Stomach (tissue), 4 donors: ENCODE measurements at regions not wholly inside any gene's neighbourhood (a gene's known extent, or its start where the extent isn't known, plus 50 kb on each side); places are given as distances from the start of the nearest gene placed in this dataset.

Experiments
- CTCF ChIP-seq, 7 experiments: fragments of 450-650 bp in 4 of 7; fragments of 200-600 bp in 3 of 7; sonication (generic) in 3 of 7; IDR thresholded peaks; one replicate each; pipeline ENCODE4 v1.5.1; 2016 to 2019; ENCODE audit warnings: antibody characterized with exemption in 7 of 7, control low read depth in 2 of 7, mild to moderate bottlenecking in 1 of 7
- EP300 ChIP-seq: sonication (generic); formaldehyde crosslinking; IDR thresholded peaks from one replicate; pipeline ENCODE4 v1.6.1; 2017; ENCODE audit warnings: antibody characterized with exemption
- POLR2A ChIP-seq, 4 donors: fragments of 450-650 bp; IDR thresholded peaks; one replicate each; pipeline ENCODE4 v1.6.1; 2016; ENCODE audit warnings: antibody characterized with exemption in 4 of 4, control low read depth in 2 of 4, mild to moderate bottlenecking in 1 of 4, moderate library complexity in 1 of 4
- POLR2AphosphoS5 ChIP-seq, 3 donors: sonication (generic); formaldehyde crosslinking; IDR thresholded peaks; one replicate each; pipeline ENCODE4 v1.6.1; 2016; ENCODE audit warnings: antibody characterized with exemption in 3 of 3

GRCh38 chr5:1987471-1987870 is 104.7 kb upstream of the IRX4 start:
- TF ChIP-seq CTCF (IDR thresholded peaks at IDR 0.05) (no peak), POLR2A (IDR thresholded peaks at IDR 0.05) (no peak), POLR2AphosphoS5 (IDR thresholded peaks at IDR 0.05) (no peak), EP300 (no peak)
